ENCODE measurements at regions not wholly inside any gene's neighbourhood (a gene's known extent, or its start where the extent isn't known, plus 50 kb on each side); places are given as distances from the start of the nearest gene placed in this dataset.

GRCh38 chr3:72337480-72337855, 510.8 kb downstream of the SHQ1 start:
- peak overlapping the region in 1 of 4 donors; percentile 29 for H3K27ac ChIP-seq
- intact Hi-C loops (cut with DNase I; ENCODE audit: low total_unique reads): loop anchor here (10.0 kb wide), 1 partner anchor 107 kb away; the partner anchor contains the start of gene RYBP
- 81 to 85% methylated on average over 2 to 5 of the region's 5 CpGs for WGBS, 2 donors (ENCODE audit: low coverage in 1 of 2)

GRCh38 chr3:72336821-72337479, 511.3 kb downstream of the SHQ1 start:
- Histone ChIP-seq H3K27ac (peak overlapping the region; percentile 13 to 32 (median 28)), H3K9me3 (no peaks in the 10 kb centered on the region), H3K27me3 (no peaks in the 10 kb centered on the region), H3K4me3 (no peak overlapping the region), H3K4me1 (peaks cover 10 to 30% (median 14%) of the 10 kb centered on the region in 4 donors), H3K36me3 (no peaks in the 10 kb centered on the region)
- in situ Hi-C loops (cut with MboI; ENCODE audit: low pct_ligation_motif_present in 1 of 4, low pct_unique_long_range_greater_than_20kb in 1 of 4, low sequenced_read_pairs in 3 of 4) (no loop called here), intact Hi-C loops (cut with DNase I; ENCODE audit: low total_unique reads) (loop anchor here (10.0 kb wide), 1 partner anchor 108 kb away; the partner anchor contains the start of gene RYBP)
- TF ChIP-seq CTCF (IDR thresholded peaks at IDR 0.05): peak in 1 of 5 experiments; percentile 20
- peak; percentile 77 to 84 (median 84) for TF ChIP-seq POLR2AphosphoS5 (IDR thresholded peaks at IDR 0.05)
- no peak for TF ChIP-seq POLR2A (IDR thresholded peaks at IDR 0.05)
- peak; percentile 92 for TF ChIP-seq EP300 (IDR thresholded peaks at IDR 0.05; ENCODE audit: low read depth)
- DNase-seq: peak; percentile 91
- 22% methylated on average over 24 of the region's 24 CpGs; no CpG with 5 or more reads in 1 of the 2 donors for WGBS, 2 donors (ENCODE audit: low coverage in 1 of 2)

More at GRCh38 chr3:72337480-72337855, 510.8 kb downstream of the SHQ1 start:
- Histone ChIP-seq H3K36me3 (no peaks in the 10 kb centered on the region), H3K27me3 (no peaks in the 10 kb centered on the region), H3K4me1 (peaks cover 10 to 30% (median 14%) of the 10 kb centered on the region in 4 donors), H3K9me3 (no peaks in the 10 kb centered on the region), H3K4me3 (no peak overlapping the region)
- in situ Hi-C loops (cut with MboI; ENCODE audit: low pct_ligation_motif_present in 1 of 4, low pct_unique_long_range_greater_than_20kb in 1 of 4, low sequenced_read_pairs in 3 of 4): no loop called here
- TF ChIP-seq EP300 (IDR thresholded peaks at IDR 0.05; ENCODE audit: low read depth) (no peak), POLR2A (IDR thresholded peaks at IDR 0.05) (no peak), CTCF (IDR thresholded peaks at IDR 0.05) (no peak), POLR2AphosphoS5 (IDR thresholded peaks at IDR 0.05) (no peak)
- no peak for DNase-seq

GRCh38 chr3:72336114-72336651, 512.1 kb downstream of the SHQ1 start:
- Histone ChIP-seq H3K9me3 (no peaks in the 10 kb centered on the region), H3K27ac (peak overlapping the region in 3 of 4 donors; percentile 13 to 32 (median 29)), H3K4me3 (no peak overlapping the region), H3K4me1 (peaks cover 10 to 30% (median 14%) of the 10 kb centered on the region in 4 donors), H3K36me3 (no peaks in the 10 kb centered on the region), H3K27me3 (no peaks in the 10 kb centered on the region)
- no peak for DNase-seq
- 20 to 88% methylated on average over 1 to 7 of the region's 7 CpGs for WGBS, 2 donors (ENCODE audit: low coverage in 1 of 2)
- intact Hi-C loops (cut with DNase I; ENCODE audit: low total_unique reads): loop anchor here (10.0 kb wide), 1 partner anchor 109 kb away; the partner anchor contains the start of gene RYBP
- in situ Hi-C loops (cut with MboI; ENCODE audit: low pct_ligation_motif_present in 1 of 4, low pct_unique_long_range_greater_than_20kb in 1 of 4, low sequenced_read_pairs in 3 of 4): no loop called here
- TF ChIP-seq CTCF (IDR thresholded peaks at IDR 0.05) (no peak), EP300 (IDR thresholded peaks at IDR 0.05; ENCODE audit: low read depth) (no peak), POLR2A (IDR thresholded peaks at IDR 0.05) (no peak), POLR2AphosphoS5 (IDR thresholded peaks at IDR 0.05) (no peak)

- Histone ChIP-seq H3K4me1 (peaks cover 10 to 30% (median 14%) of the 10 kb centered on the region in 4 donors), H3K36me3 (no peaks in the 10 kb centered on the region), H3K27ac (no peak overlapping the region), H3K9me3 (no peaks in the 10 kb centered on the region), H3K27me3 (no peaks in the 10 kb centered on the region), H3K4me3 (no peak overlapping the region)
- intact Hi-C loops (cut with DNase I; ENCODE audit: low total_unique reads): loop anchor here (10.0 kb wide), 1 partner anchor 109 kb away; the partner anchor contains the start of gene RYBP
- DNase-seq: no peak
- 72 to 78% methylated on average over 2 to 10 of the region's 10 CpGs for WGBS, 2 donors (ENCODE audit: low coverage in 1 of 2)
- in situ Hi-C loops (cut with MboI; ENCODE audit: low pct_ligation_motif_present in 1 of 4, low pct_unique_long_range_greater_than_20kb in 1 of 4, low sequenced_read_pairs in 3 of 4): no loop called here
- no peak for TF ChIP-seq POLR2A (IDR thresholded peaks at IDR 0.05)
These were observed 512.7 kb downstream of the SHQ1 start for GRCh38 chr3:72335458-72336095.

Data from transverse colon (tissue), 4 donors.